ENCODE measurements at regions not wholly inside any gene's neighbourhood (a gene's known extent, or its start where the extent isn't known, plus 50 kb on each side); places are given as distances from the start of the nearest gene placed in this dataset.

DNA sequence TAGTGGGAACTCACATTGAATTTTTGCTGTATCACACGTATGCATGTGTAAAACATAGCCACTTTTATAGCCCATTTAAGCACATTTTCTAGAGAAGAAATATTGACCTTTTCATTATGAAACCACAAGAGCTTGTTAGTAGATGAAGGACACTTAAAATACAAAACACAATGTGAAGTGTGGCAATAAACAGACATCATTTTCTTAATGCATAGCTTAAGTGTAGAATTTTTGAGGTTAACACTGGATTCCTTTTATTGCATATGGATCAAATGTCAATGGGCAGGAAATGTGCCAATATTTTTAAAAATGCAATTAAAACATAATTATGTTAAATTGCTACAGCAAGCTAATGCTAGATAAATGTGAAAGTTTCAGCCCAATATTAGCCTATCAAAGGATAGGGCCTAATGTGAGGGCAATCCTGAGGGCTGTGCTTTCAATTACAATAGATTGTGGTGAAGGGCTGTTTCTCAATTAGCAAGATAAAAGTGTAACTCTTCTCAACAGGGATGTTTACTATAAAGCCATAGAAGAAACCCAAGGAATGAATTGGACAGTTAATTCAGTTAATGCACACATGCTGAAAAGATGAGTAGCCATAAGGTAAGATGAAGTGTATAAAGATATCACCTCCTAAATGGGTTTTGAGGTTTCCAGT is 489.0 kb upstream of the CDIN1 start:
- no peak overlapping the region for H3K27ac ChIP-seq (ENCODE audit: insufficient read depth, low read length, poor library complexity, severe bottlenecking)
- no peaks in the 10 kb centered on the region for H3K9me3 ChIP-seq (ENCODE audit: control insufficient read depth, low read length)
- no peaks in the 10 kb centered on the region for H3K27me3 ChIP-seq (replicated peaks; ENCODE audit: control insufficient read depth, insufficient read depth, low read length, poor library complexity, severe bottlenecking)
- H3K36me3 ChIP-seq (ENCODE audit: control insufficient read depth, insufficient read depth, low read length) = no peaks in the 10 kb centered on the region
- no peak for DNase-seq
- H3K4me3 ChIP-seq (ENCODE audit: insufficient read depth, low read depth, low read length, poor library complexity, severe bottlenecking) = no peak overlapping the region
- no peaks in the 10 kb centered on the region for H3K4me1 ChIP-seq (ENCODE audit: control insufficient read depth, insufficient read depth, low read length, poor library complexity, severe bottlenecking)

DNA sequence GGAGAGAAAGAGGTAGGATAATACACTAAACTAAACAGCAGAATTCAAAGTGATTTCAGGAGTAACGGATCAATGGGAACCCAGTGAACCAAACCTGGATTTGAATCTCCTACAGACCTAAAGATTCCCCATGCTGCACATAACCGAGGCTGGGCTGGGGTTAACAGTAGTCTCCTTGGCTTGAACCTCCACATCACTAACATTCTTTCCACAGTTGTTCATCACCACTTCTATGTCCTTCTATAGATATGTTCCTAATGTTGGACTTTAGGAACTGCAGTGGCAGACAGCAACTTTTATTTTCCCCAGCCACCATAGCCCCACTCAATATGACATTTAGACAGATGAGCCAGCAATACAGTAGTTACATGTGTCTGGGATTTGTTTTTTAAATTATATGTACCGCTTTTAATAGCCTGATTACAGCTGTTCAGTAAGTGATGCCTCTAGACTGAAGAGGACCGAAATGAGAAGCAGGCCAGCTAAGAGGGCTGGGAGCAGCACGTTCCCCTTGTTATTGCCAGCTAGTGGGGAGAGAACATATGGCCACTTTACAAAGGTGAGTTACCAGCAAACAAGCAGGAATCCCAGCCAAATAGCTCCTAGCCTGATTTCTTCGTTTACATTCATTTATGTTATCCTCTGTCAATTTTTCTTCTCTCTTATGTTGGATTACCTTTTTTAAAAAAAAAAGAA is 472.6 kb upstream of the CDIN1 start:
- Histone ChIP-seq H3K4me3 (ENCODE audit: insufficient read depth, low read depth, low read length, poor library complexity, severe bottlenecking) (no peak overlapping the region), H3K4me1 (ENCODE audit: control insufficient read depth, insufficient read depth, low read length, poor library complexity, severe bottlenecking) (no peaks in the 10 kb centered on the region), H3K27ac (ENCODE audit: insufficient read depth, low read length, poor library complexity, severe bottlenecking) (no peak overlapping the region), H3K27me3 (replicated peaks; ENCODE audit: control insufficient read depth, insufficient read depth, low read length, poor library complexity, severe bottlenecking) (no peaks in the 10 kb centered on the region), H3K9me3 (ENCODE audit: control insufficient read depth, low read length) (no peaks in the 10 kb centered on the region), H3K36me3 (ENCODE audit: control insufficient read depth, insufficient read depth, low read length) (no peaks in the 10 kb centered on the region)
- no peak for DNase-seq

- no peak overlapping the region for H3K4me3 ChIP-seq (ENCODE audit: insufficient read depth, low read depth, low read length, poor library complexity, severe bottlenecking)
- no peaks in the 10 kb centered on the region for H3K27me3 ChIP-seq (replicated peaks; ENCODE audit: control insufficient read depth, insufficient read depth, low read length, poor library complexity, severe bottlenecking)
- H3K9me3 ChIP-seq (ENCODE audit: control insufficient read depth, low read length) = no peaks in the 10 kb centered on the region
- H3K27ac ChIP-seq (ENCODE audit: insufficient read depth, low read length, poor library complexity, severe bottlenecking) = no peak overlapping the region
- H3K4me1 ChIP-seq (ENCODE audit: control insufficient read depth, insufficient read depth, low read length, poor library complexity, severe bottlenecking) = no peaks in the 10 kb centered on the region
- H3K36me3 ChIP-seq (ENCODE audit: control insufficient read depth, insufficient read depth, low read length) = no peaks in the 10 kb centered on the region
- no peak for DNase-seq
Observed at GRCh38 chr15:36108541-36108940, 470.9 kb upstream of the CDIN1 start.

DNA sequence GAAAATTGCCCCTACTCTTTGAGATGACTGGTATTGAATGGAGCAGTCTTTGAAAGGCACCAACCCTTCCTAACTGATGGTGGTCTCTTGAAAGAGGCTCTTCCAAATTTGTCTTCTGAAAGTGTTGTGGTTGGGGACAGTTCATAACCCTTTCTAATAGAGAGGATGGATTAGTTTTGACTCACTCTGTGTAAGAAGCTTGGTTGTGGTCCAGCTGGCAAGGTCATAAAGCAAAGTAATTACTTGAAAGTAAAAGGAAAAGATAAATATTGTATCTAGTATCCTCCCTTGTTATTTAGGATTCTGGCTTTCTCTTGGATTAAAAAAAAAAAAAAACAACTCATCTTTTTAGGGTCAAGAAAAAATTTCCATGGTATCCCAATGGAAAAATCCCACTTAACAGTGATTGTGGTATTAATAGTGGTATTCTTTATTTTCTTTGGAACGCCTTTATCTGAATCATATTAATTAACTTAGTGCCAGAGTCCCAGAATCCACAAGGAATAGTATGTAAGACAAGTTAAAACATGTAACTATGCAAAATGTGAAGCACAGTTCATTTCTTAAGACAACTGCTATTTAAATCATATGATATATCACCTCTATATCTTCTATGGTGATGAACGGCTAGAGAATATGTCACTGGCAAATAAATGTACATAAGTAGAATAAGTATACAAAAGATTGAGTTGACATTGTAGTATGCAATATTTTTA is 469.3 kb upstream of the CDIN1 start:
- Histone ChIP-seq H3K27me3 (replicated peaks; ENCODE audit: control insufficient read depth, insufficient read depth, low read length, poor library complexity, severe bottlenecking) (no peaks in the 10 kb centered on the region), H3K36me3 (ENCODE audit: control insufficient read depth, insufficient read depth, low read length) (no peaks in the 10 kb centered on the region), H3K4me1 (ENCODE audit: control insufficient read depth, insufficient read depth, low read length, poor library complexity, severe bottlenecking) (no peaks in the 10 kb centered on the region), H3K9me3 (ENCODE audit: control insufficient read depth, low read length) (no peaks in the 10 kb centered on the region), H3K4me3 (ENCODE audit: insufficient read depth, low read depth, low read length, poor library complexity, severe bottlenecking) (no peak overlapping the region), H3K27ac (ENCODE audit: insufficient read depth, low read length, poor library complexity, severe bottlenecking) (no peak overlapping the region)
- DNase-seq = no peak

DNA sequence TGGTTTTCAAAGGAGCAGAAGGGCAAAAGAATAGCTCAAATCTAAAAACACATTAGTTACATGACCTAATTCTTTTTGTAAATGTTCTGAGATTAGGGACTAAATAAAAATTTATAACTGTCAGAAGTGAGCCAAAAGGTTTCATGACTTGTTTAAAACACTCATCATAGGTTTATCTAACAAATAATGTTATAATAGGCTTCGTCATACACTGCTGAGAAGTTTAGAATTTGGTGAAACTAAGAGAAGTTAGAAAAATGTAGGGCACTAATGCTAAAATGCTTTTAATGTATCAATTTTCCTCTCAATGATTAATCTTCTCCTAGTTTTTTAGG is 468.8 kb upstream of the CDIN1 start:
- Histone ChIP-seq H3K9me3 (ENCODE audit: control insufficient read depth, low read length) (no peaks in the 10 kb centered on the region), H3K27me3 (replicated peaks; ENCODE audit: control insufficient read depth, insufficient read depth, low read length, poor library complexity, severe bottlenecking) (no peaks in the 10 kb centered on the region), H3K4me3 (ENCODE audit: insufficient read depth, low read depth, low read length, poor library complexity, severe bottlenecking) (no peak overlapping the region), H3K4me1 (ENCODE audit: control insufficient read depth, insufficient read depth, low read length, poor library complexity, severe bottlenecking) (no peaks in the 10 kb centered on the region), H3K36me3 (ENCODE audit: control insufficient read depth, insufficient read depth, low read length) (no peaks in the 10 kb centered on the region), H3K27ac (ENCODE audit: insufficient read depth, low read length, poor library complexity, severe bottlenecking) (no peak overlapping the region)
- DNase-seq = no peak

GRCh38 chr15:36117296-36117787 is 462.1 kb upstream of the CDIN1 start:
- Histone ChIP-seq H3K27ac (ENCODE audit: insufficient read depth, low read length, poor library complexity, severe bottlenecking) (no peak overlapping the region), H3K4me1 (ENCODE audit: control insufficient read depth, insufficient read depth, low read length, poor library complexity, severe bottlenecking) (no peaks in the 10 kb centered on the region), H3K9me3 (ENCODE audit: control insufficient read depth, low read length) (no peaks in the 10 kb centered on the region), H3K36me3 (ENCODE audit: control insufficient read depth, insufficient read depth, low read length) (no peaks in the 10 kb centered on the region), H3K4me3 (ENCODE audit: insufficient read depth, low read depth, low read length, poor library complexity, severe bottlenecking) (no peak overlapping the region), H3K27me3 (replicated peaks; ENCODE audit: control insufficient read depth, insufficient read depth, low read length, poor library complexity, severe bottlenecking) (no peaks in the 10 kb centered on the region)
- no peak for DNase-seq

- Histone ChIP-seq H3K4me1 (ENCODE audit: control insufficient read depth, insufficient read depth, low read length, poor library complexity, severe bottlenecking) (no peaks in the 10 kb centered on the region), H3K9me3 (ENCODE audit: control insufficient read depth, low read length) (no peaks in the 10 kb centered on the region), H3K27me3 (replicated peaks; ENCODE audit: control insufficient read depth, insufficient read depth, low read length, poor library complexity, severe bottlenecking) (no peaks in the 10 kb centered on the region), H3K36me3 (ENCODE audit: control insufficient read depth, insufficient read depth, low read length) (no peaks in the 10 kb centered on the region), H3K27ac (ENCODE audit: insufficient read depth, low read length, poor library complexity, severe bottlenecking) (no peak overlapping the region), H3K4me3 (ENCODE audit: insufficient read depth, low read depth, low read length, poor library complexity, severe bottlenecking) (no peak overlapping the region)
- no peak for DNase-seq
Observed at GRCh38 chr15:36126194-36126593, 453.2 kb upstream of the CDIN1 start.

DNA sequence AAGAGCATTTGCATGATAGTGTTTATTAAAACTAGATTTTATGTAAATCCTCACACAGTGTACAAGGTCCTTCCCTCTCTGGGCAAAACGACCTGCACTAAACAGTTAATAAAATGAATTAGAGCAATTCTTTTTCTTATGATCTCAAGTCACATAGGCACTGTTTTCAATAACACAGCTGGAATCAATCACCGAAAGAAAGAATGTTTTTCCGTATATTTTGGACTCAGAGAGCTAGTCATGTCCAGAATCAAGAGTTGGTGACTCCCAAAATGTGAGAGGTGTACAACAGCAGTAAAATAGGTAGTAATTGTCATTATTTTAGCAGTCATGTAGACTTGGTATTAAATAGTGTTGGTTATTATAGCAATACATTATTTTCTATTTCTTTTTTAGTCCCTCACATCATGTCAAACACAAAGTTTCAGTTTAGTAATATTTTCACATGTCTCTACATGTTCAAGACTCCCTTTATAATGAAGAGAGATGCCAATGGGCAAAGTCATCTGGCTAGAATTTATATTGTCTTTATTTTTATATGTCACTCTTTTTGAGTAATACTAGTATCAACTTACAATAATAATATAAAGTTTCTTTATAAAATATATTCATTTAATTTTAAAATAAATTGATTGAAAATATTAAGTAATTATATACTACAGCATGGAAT is 448.6 kb upstream of the CDIN1 start:
- DNase-seq = no peak
- Histone ChIP-seq H3K27ac (ENCODE audit: insufficient read depth, low read length, poor library complexity, severe bottlenecking) (no peak overlapping the region), H3K9me3 (ENCODE audit: control insufficient read depth, low read length) (no peaks in the 10 kb centered on the region)

GRCh38 chr15:36133742-36134141 is 445.7 kb upstream of the CDIN1 start:
- DNase-seq = no peak
- H3K27ac ChIP-seq (ENCODE audit: insufficient read depth, low read length, poor library complexity, severe bottlenecking) = no peak overlapping the region
- no peaks in the 10 kb centered on the region for H3K27me3 ChIP-seq (replicated peaks; ENCODE audit: control insufficient read depth, insufficient read depth, low read length, poor library complexity, severe bottlenecking)
- H3K36me3 ChIP-seq (ENCODE audit: control insufficient read depth, insufficient read depth, low read length) = no peaks in the 10 kb centered on the region
- H3K4me1 ChIP-seq (ENCODE audit: control insufficient read depth, insufficient read depth, low read length, poor library complexity, severe bottlenecking) = no peaks in the 10 kb centered on the region
- no peaks in the 10 kb centered on the region for H3K9me3 ChIP-seq (ENCODE audit: control insufficient read depth, low read length)
- no peak overlapping the region for H3K4me3 ChIP-seq (ENCODE audit: insufficient read depth, low read depth, low read length, poor library complexity, severe bottlenecking)

More for the DNA sequence above, 448.6 kb upstream of the CDIN1 start:
- Histone ChIP-seq H3K4me3 (ENCODE audit: insufficient read depth, low read depth, low read length, poor library complexity, severe bottlenecking) (no peak overlapping the region), H3K4me1 (ENCODE audit: control insufficient read depth, insufficient read depth, low read length, poor library complexity, severe bottlenecking) (no peaks in the 10 kb centered on the region), H3K27me3 (replicated peaks; ENCODE audit: control insufficient read depth, insufficient read depth, low read length, poor library complexity, severe bottlenecking) (no peaks in the 10 kb centered on the region), H3K36me3 (ENCODE audit: control insufficient read depth, insufficient read depth, low read length) (no peaks in the 10 kb centered on the region)

DNA sequence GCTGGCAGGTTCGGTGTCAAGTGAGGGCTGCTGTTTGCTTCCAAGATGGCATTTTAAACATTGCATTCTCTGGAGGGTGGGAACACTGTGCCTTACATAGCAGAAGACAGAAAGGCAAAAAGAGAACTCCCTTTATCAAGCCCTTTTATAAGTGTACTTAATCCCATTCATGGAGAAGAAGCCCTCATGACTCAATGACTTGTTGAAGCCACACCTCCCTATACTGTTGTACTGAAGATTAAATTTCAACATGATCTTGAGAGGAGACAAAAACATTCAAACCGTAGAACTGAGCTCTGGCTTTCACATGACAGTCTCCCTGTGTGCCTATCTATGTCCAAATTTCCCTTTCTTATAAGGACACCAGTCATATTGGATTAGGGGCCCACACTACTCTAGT is 443.4 kb upstream of the CDIN1 start:
- Histone ChIP-seq H3K4me1 (ENCODE audit: control insufficient read depth, insufficient read depth, low read length, poor library complexity, severe bottlenecking) (no peaks in the 10 kb centered on the region), H3K27me3 (replicated peaks; ENCODE audit: control insufficient read depth, insufficient read depth, low read length, poor library complexity, severe bottlenecking) (no peaks in the 10 kb centered on the region), H3K27ac (ENCODE audit: insufficient read depth, low read length, poor library complexity, severe bottlenecking) (no peak overlapping the region), H3K9me3 (ENCODE audit: control insufficient read depth, low read length) (no peaks in the 10 kb centered on the region), H3K36me3 (ENCODE audit: control insufficient read depth, insufficient read depth, low read length) (no peaks in the 10 kb centered on the region), H3K4me3 (ENCODE audit: insufficient read depth, low read depth, low read length, poor library complexity, severe bottlenecking) (no peak overlapping the region)
- DNase-seq = no peak

Data from effector memory CD4-positive, alpha-beta T cell (primary cell).